ENCODE measurements at regions not wholly inside any gene's neighbourhood (a gene's known extent, or its start where the extent isn't known, plus 50 kb on each side); places are given as distances from the start of the nearest gene placed in this dataset.

GRCh38 chr6:78476561-78476960, 390.8 kb upstream of the IRAK1BP1 start:
- Histone ChIP-seq H3K4me1 (ENCODE audit: insufficient read depth, low read length) (no peaks in the 10 kb centered on the region), H3K9me3 (ENCODE audit: control insufficient read depth in 1 of 2, insufficient read depth in 1 of 2, low read length in 2 of 2) (peaks cover 0 to 3% of the 10 kb centered on the region in 2 experiments), H3K4me3 (ENCODE audit: low read length) (no peak overlapping the region), H3K36me3 (ENCODE audit: insufficient read depth, low read length) (no peaks in the 10 kb centered on the region), H3K27ac (ENCODE audit: low read depth in 1 of 2, low read length in 2 of 2) (no peak overlapping the region), H3K27me3 (ENCODE audit: control insufficient read depth in 1 of 2, insufficient read depth in 2 of 2, low read length in 2 of 2) (no peaks in the 10 kb centered on the region)
- H3K9me3 Mint-ChIP-seq = peaks cover 3% of the 10 kb centered on the region
- no peaks in the 10 kb centered on the region for H3K4me1 Mint-ChIP-seq (ENCODE audit: low read depth)
- ATAC-seq (ENCODE audit: poor library complexity) = no peak
- intact Hi-C loops (cut with DNase I, micrococcal nuclease) = no loop called here
- no peak overlapping the region for H3K4me3 Mint-ChIP-seq
- ChIA-PET POLR2A (no interaction called here), CTCF (interaction anchor here (0.5 kb wide), 1 partner anchor 255 kb away, joined by 3 read pairs; no protein-coding TSS in a partner anchor)
- no peaks in the 10 kb centered on the region for H3K27me3 Mint-ChIP-seq
- H3K27ac Mint-ChIP-seq = no peak overlapping the region
- TF ChIP-seq CTCF (IDR thresholded peaks at IDR 0.05) = no peak
- DNase-seq = no peak
- H3K36me3 Mint-ChIP-seq (ENCODE audit: low read depth) = no peaks in the 10 kb centered on the region

GRCh38 chr6:78482801-78483552, 384.4 kb upstream of the IRAK1BP1 start:
- Mint-ChIP-seq H3K36me3 (ENCODE audit: low read depth) (no peaks in the 10 kb centered on the region), H3K4me1 (ENCODE audit: low read depth) (no peaks in the 10 kb centered on the region), H3K4me3 (no peak overlapping the region), H3K9me3 (peaks cover 3% of the 10 kb centered on the region), H3K27me3 (no peaks in the 10 kb centered on the region), H3K27ac (no peak overlapping the region)
- ATAC-seq (ENCODE audit: poor library complexity) = no peak
- POLR2A ChIA-PET = no interaction called here
- CTCF ChIA-PET = interaction anchor here (1.5 to 1.7 kb wide), 2 partner anchors 12 to 18 kb away, joined by 3 read pairs; no protein-coding TSS in a partner anchor
- peaks cover 0 to under 1% of the 10 kb centered on the region in 2 experiments for H3K9me3 ChIP-seq (ENCODE audit: control insufficient read depth in 1 of 2, insufficient read depth in 1 of 2, low read length in 2 of 2)
- H3K27ac ChIP-seq (ENCODE audit: low read depth in 1 of 2, low read length in 2 of 2) = no peak overlapping the region
- TF ChIP-seq CTCF (IDR thresholded peaks at IDR 0.05) = no peak
- H3K27me3 ChIP-seq (ENCODE audit: control insufficient read depth in 1 of 2, insufficient read depth in 2 of 2, low read length in 2 of 2) = no peaks in the 10 kb centered on the region
- no peaks in the 10 kb centered on the region for H3K4me1 ChIP-seq (ENCODE audit: insufficient read depth, low read length)
- H3K36me3 ChIP-seq (ENCODE audit: insufficient read depth, low read length) = no peaks in the 10 kb centered on the region
- H3K4me3 ChIP-seq (ENCODE audit: low read length) = no peak overlapping the region
- DNase-seq = no peak
- intact Hi-C loops (cut with DNase I, micrococcal nuclease) = no loop called here

GRCh38 chr6:78483553-78484197, 383.7 kb upstream of the IRAK1BP1 start:
- Mint-ChIP-seq H3K4me1 (ENCODE audit: low read depth) (no peaks in the 10 kb centered on the region), H3K9me3 (no peaks in the 10 kb centered on the region), H3K27ac (no peak overlapping the region), H3K27me3 (no peaks in the 10 kb centered on the region), H3K4me3 (no peak overlapping the region), H3K36me3 (ENCODE audit: low read depth) (no peaks in the 10 kb centered on the region)
- DNase-seq = no peak
- intact Hi-C loops (cut with DNase I, micrococcal nuclease) = no loop called here
- no peak overlapping the region for H3K4me3 ChIP-seq (ENCODE audit: low read length)
- ATAC-seq (ENCODE audit: poor library complexity) = no peak
- no peaks in the 10 kb centered on the region for H3K4me1 ChIP-seq (ENCODE audit: insufficient read depth, low read length)
- no peaks in the 10 kb centered on the region for H3K9me3 ChIP-seq (ENCODE audit: control insufficient read depth in 1 of 2, insufficient read depth in 1 of 2, low read length in 2 of 2)
- no peaks in the 10 kb centered on the region for H3K27me3 ChIP-seq (ENCODE audit: control insufficient read depth in 1 of 2, insufficient read depth in 2 of 2, low read length in 2 of 2)
- H3K36me3 ChIP-seq (ENCODE audit: insufficient read depth, low read length) = no peaks in the 10 kb centered on the region
- ChIA-PET POLR2A (no interaction called here), CTCF (interaction anchor here (1.5 to 1.7 kb wide), 2 partner anchors 11 to 18 kb away, joined by 3 read pairs; no protein-coding TSS in a partner anchor)
- no peak overlapping the region for H3K27ac ChIP-seq (ENCODE audit: low read depth in 1 of 2, low read length in 2 of 2)
- no peak for TF ChIP-seq CTCF (IDR thresholded peaks at IDR 0.05)

All from CD4-positive, alpha-beta T cell (primary cell).